ENCODE measurements at regions not wholly inside any gene's neighbourhood (a gene's known extent, or its start where the extent isn't known, plus 50 kb on each side); places are given as distances from the start of the nearest gene placed in this dataset.
A peak's percentile ranks its signal among the peaks of the same experiment; 100 is the strongest.
"Not testable (repeated sequence)": the region's sequence is repeated elsewhere in the genome, so short reads cannot be mapped to it uniquely, and the experiment has no call there.

- DNase-seq (ENCODE audit: low spot score) = not testable (repeated sequence)
Measured at GRCh38 chr21:32823296-32823695, 51.7 kb upstream of the PAXBP1 start.

GRCh38 chr21:32824950-32825349 lies 53.4 kb upstream of the PAXBP1 start:
- DNase-seq (ENCODE audit: low spot score) = no peak

- DNase-seq (ENCODE audit: low spot score) = peak; percentile 45
Measured at GRCh38 chr21:32826329-32827167, 55.0 kb upstream of the PAXBP1 start.

GRCh38 chr21:32828908-32829307 lies 57.4 kb upstream of the PAXBP1 start:
- no peak for DNase-seq (ENCODE audit: low spot score)

GRCh38 chr21:32829504-32829903 lies 57.9 kb upstream of the PAXBP1 start:
- DNase-seq (ENCODE audit: low spot score) = no peak

- not testable (repeated sequence) for DNase-seq (ENCODE audit: low spot score)
Measured at GRCh38 chr21:32831779-32832178, 60.2 kb upstream of the PAXBP1 start.

- DNase-seq (ENCODE audit: low spot score) = no peak
Measured at GRCh38 chr21:32834211-32834915, 62.8 kb upstream of the PAXBP1 start.

GRCh38 chr21:32834916-32835235 lies 63.3 kb upstream of the PAXBP1 start:
- DNase-seq (ENCODE audit: low spot score) = no peak

GRCh38 chr21:32842146-32842545 lies 70.6 kb upstream of the PAXBP1 start:
- DNase-seq (ENCODE audit: low spot score) = no peak

- no peak for DNase-seq (ENCODE audit: low spot score)
Measured at GRCh38 chr21:32843561-32843960, 72.0 kb upstream of the PAXBP1 start.

GRCh38 chr21:32844076-32844475 lies 72.5 kb upstream of the PAXBP1 start:
- DNase-seq (ENCODE audit: low spot score) = no peak

GRCh38 chr21:32844653-32845436 lies 73.3 kb upstream of the PAXBP1 start:
- DNase-seq (ENCODE audit: low spot score) = no peak

- no peak for DNase-seq (ENCODE audit: low spot score)
Measured at GRCh38 chr21:32858628-32859027, 87.1 kb upstream of the PAXBP1 start.

- no peak for DNase-seq (ENCODE audit: low spot score)
Measured at GRCh38 chr21:32860399-32860798, 88.8 kb upstream of the PAXBP1 start.

GRCh38 chr21:32861866-32862265 lies 90.3 kb upstream of the PAXBP1 start:
- DNase-seq (ENCODE audit: low spot score) = no peak

- no peak for DNase-seq (ENCODE audit: low spot score)
Measured at GRCh38 chr21:32867597-32867996, 96.0 kb upstream of the PAXBP1 start.

- DNase-seq (ENCODE audit: low spot score) = no peak
Measured at GRCh38 chr21:32868631-32869454, 97.3 kb upstream of the PAXBP1 start.

- DNase-seq (ENCODE audit: low spot score) = no peak
Measured at GRCh38 chr21:32869459-32869858, 97.9 kb upstream of the PAXBP1 start.

- no peak for DNase-seq (ENCODE audit: low spot score)
Measured at GRCh38 chr21:32876426-32876825, 104.9 kb upstream of the PAXBP1 start.

GRCh38 chr21:32877888-32878287 lies 106.3 kb upstream of the PAXBP1 start:
- DNase-seq (ENCODE audit: low spot score) = not testable (repeated sequence)

GRCh38 chr21:32878661-32879060 lies 107.1 kb upstream of the PAXBP1 start:
- DNase-seq (ENCODE audit: low spot score) = no peak

GRCh38 chr21:32881458-32881857 lies 109.9 kb upstream of the PAXBP1 start:
- DNase-seq (ENCODE audit: low spot score) = no peak
